ENCODE measurements at regions not wholly inside any gene's neighbourhood (a gene's known extent, or its start where the extent isn't known, plus 50 kb on each side); places are given as distances from the start of the nearest gene placed in this dataset.

DNA sequence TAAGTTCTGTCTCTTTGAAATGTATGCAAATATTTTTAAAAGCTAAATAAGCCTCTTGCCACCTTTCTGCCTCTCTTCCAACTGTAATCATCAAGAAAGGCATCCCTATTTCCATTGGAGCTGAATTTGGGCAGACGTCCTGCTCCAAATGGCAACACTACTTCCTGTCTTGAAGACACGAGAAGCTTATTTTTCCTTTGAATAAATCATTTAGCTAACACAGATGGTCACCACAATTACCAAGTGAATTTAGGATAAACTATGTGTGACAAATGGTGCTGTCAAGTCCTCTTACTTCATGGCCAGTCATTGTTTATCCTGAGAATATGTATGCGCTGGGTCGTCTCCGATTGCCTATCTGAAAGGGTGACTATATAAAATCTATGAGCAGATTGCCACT is 268.0 kb downstream of the ANKRD7 start:
- Histone ChIP-seq H3K4me1 (ENCODE audit: control insufficient read depth, insufficient read depth, low read length) (no peaks in the 10 kb centered on the region), H3K27me3 (ENCODE audit: control insufficient read depth, insufficient read depth, low read length) (no peaks in the 10 kb centered on the region), H3K36me3 (ENCODE audit: control insufficient read depth, insufficient read depth, low read length) (no peaks in the 10 kb centered on the region), H3K9me3 (ENCODE audit: control insufficient read depth, insufficient read depth, low read length) (no peaks in the 10 kb centered on the region), H3K9ac (ENCODE audit: low read depth, low read length) (no peak overlapping the region), H3K4me3 (ENCODE audit: low read depth, low read length) (no peak overlapping the region)

DNA sequence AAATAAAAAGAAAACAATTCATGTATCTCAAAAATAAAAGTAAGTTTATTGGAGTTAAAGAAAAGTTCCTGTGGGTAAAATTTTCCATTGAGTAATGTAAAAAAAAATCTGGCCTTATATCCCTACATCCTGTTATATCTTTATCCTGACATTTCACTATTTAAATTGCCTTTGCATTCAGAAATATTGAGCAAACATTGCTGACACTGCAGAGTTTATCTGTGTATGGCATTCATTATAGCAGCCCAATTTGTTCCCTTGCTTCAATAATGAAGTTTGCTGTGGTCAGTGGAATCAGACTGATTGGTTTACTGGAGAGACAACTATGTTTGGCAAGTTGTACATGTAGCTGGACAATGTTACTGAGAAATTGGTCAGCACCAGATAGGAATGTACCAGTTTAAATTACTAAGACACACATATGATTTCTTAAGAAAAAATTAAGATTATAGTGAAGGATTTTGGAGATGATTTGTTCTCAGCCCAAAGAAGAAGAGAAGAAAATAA is 271.7 kb downstream of the ANKRD7 start:
- Histone ChIP-seq H3K9me3 (ENCODE audit: control insufficient read depth, insufficient read depth, low read length) (no peaks in the 10 kb centered on the region), H3K4me3 (ENCODE audit: low read depth, low read length) (no peak overlapping the region), H3K9ac (ENCODE audit: low read depth, low read length) (no peak overlapping the region), H3K4me1 (ENCODE audit: control insufficient read depth, insufficient read depth, low read length) (no peaks in the 10 kb centered on the region), H3K27me3 (ENCODE audit: control insufficient read depth, insufficient read depth, low read length) (no peaks in the 10 kb centered on the region), H3K36me3 (ENCODE audit: control insufficient read depth, insufficient read depth, low read length) (no peaks in the 10 kb centered on the region)

DNA sequence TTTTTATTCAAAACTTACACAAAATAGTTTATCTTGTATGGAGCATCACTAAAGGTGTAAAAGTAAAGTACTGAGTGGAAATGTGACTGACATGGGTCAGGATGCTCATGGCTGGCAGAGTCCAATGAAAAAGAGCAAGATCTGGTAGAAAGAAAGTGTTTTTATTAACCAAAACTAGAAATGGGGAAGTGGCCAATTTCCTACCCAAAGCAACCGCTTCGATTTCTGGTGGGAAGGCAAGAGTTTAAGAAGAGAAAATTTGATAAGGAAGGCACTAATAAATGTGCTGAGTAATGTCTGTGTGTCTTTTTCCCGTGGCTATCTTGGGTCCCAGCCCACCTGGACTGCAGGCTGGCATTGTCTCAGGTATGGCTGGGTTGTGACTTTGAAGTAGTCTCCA is 277.7 kb downstream of the ANKRD7 start:
- H3K4me1 ChIP-seq (ENCODE audit: control insufficient read depth, insufficient read depth, low read length), result no peaks in the 10 kb centered on the region
- no peaks in the 10 kb centered on the region for H3K36me3 ChIP-seq (ENCODE audit: control insufficient read depth, insufficient read depth, low read length)
- no peak overlapping the region for H3K4me3 ChIP-seq (ENCODE audit: low read depth, low read length)
- no peaks in the 10 kb centered on the region for H3K9me3 ChIP-seq (ENCODE audit: control insufficient read depth, insufficient read depth, low read length)
- no peaks in the 10 kb centered on the region for H3K27me3 ChIP-seq (ENCODE audit: control insufficient read depth, insufficient read depth, low read length)
- H3K9ac ChIP-seq (ENCODE audit: low read depth, low read length), result no peak overlapping the region

DNA sequence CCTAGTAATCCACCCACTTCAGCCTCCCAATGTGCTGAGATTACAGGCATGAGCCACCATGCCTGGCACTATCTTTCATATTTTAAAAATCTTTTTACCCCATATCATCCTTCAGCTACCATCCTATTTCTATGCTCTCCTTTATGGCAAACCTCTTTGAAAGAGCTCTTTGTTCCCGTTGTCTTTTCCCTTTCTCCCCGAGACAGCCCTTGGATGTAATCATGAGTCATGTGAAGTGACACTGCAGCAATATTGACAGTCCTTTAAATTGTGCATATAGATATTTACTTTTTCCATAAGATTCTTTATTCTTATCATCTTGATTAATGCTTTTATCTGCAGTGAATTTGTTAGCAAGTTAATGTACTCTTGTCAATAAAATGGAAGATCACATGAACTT is 286.6 kb downstream of the ANKRD7 start:
- Histone ChIP-seq H3K36me3 (ENCODE audit: control insufficient read depth, insufficient read depth, low read length) (no peaks in the 10 kb centered on the region), H3K9me3 (ENCODE audit: control insufficient read depth, insufficient read depth, low read length) (no peaks in the 10 kb centered on the region), H3K4me3 (ENCODE audit: low read depth, low read length) (no peak overlapping the region), H3K9ac (ENCODE audit: low read depth, low read length) (no peak overlapping the region), H3K27me3 (ENCODE audit: control insufficient read depth, insufficient read depth, low read length) (no peaks in the 10 kb centered on the region), H3K4me1 (ENCODE audit: control insufficient read depth, insufficient read depth, low read length) (no peaks in the 10 kb centered on the region)

DNA sequence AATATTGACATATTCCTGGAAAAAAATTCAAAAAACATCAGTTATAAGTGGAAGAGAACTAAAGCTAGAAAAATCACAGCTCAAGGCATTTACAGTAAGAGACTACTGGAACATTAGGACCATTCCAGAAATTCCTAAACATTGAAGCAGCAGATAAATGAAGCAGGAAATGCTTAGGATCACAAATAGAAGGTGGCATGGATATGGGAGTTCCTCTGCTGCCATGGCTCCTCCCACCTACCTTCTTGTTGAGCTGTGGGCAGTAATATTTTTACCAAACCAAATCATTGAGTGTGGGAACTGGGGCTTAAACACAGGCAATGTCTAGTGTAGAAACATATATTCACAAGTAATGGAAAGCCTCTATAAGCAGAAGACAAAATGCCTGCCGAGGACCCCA is 292.8 kb downstream of the ANKRD7 start:
- Histone ChIP-seq H3K9ac (ENCODE audit: low read depth, low read length) (no peak overlapping the region), H3K9me3 (ENCODE audit: control insufficient read depth, insufficient read depth, low read length) (no peaks in the 10 kb centered on the region), H3K36me3 (ENCODE audit: control insufficient read depth, insufficient read depth, low read length) (no peaks in the 10 kb centered on the region), H3K4me1 (ENCODE audit: control insufficient read depth, insufficient read depth, low read length) (no peaks in the 10 kb centered on the region), H3K4me3 (ENCODE audit: low read depth, low read length) (no peak overlapping the region), H3K27me3 (ENCODE audit: control insufficient read depth, insufficient read depth, low read length) (no peaks in the 10 kb centered on the region)

DNA sequence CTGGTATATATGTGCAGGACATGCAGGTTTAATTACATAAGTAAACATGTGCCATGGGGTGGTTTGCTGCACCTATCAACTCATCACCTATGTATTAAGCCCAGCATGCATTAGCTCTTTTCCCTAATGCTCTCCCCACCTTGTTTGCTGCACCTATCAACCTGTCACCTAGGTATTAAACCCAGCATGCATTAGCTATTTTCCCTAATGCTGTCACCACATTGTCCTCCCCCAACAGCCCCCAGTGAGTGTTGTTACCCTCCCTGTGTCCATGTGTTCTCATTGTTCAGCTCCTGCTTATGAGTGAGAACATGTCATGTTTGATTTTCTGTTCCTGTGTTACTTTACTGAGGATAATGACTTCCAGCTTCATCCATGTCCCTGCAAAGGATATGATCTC is 300.5 kb downstream of the ANKRD7 start:
- no peak overlapping the region for H3K9ac ChIP-seq (ENCODE audit: low read depth, low read length)
- H3K36me3 ChIP-seq (ENCODE audit: control insufficient read depth, insufficient read depth, low read length), result no peaks in the 10 kb centered on the region
- H3K27me3 ChIP-seq (ENCODE audit: control insufficient read depth, insufficient read depth, low read length), result no peaks in the 10 kb centered on the region
- no peaks in the 10 kb centered on the region for H3K4me1 ChIP-seq (ENCODE audit: control insufficient read depth, insufficient read depth, low read length)
- no peaks in the 10 kb centered on the region for H3K9me3 ChIP-seq (ENCODE audit: control insufficient read depth, insufficient read depth, low read length)
- no peak overlapping the region for H3K4me3 ChIP-seq (ENCODE audit: low read depth, low read length)

DNA sequence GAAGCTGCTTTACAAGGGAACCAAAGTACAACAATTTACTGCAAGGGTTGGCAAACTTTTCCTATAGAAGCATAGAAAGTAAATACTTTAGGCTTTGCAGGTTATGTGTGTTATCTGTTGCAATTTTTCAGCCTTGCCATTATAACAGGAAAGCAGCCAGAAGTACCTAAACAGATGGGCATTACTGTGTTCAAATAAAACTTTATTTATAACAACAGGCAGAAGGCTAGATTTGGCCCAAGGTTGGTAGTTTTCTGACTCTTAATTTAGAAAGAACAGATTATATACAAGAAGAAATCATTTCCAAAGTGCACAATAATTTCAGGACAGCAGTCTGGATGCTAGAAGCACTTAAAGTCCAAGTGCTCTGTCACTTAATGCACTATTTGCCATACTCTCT is 307.1 kb downstream of the ANKRD7 start:
- no peak overlapping the region for H3K9ac ChIP-seq (ENCODE audit: low read depth, low read length)
- H3K4me1 ChIP-seq (ENCODE audit: control insufficient read depth, insufficient read depth, low read length), result no peaks in the 10 kb centered on the region
- no peaks in the 10 kb centered on the region for H3K36me3 ChIP-seq (ENCODE audit: control insufficient read depth, insufficient read depth, low read length)
- no peak overlapping the region for H3K4me3 ChIP-seq (ENCODE audit: low read depth, low read length)
- no peaks in the 10 kb centered on the region for H3K27me3 ChIP-seq (ENCODE audit: control insufficient read depth, insufficient read depth, low read length)
- H3K9me3 ChIP-seq (ENCODE audit: control insufficient read depth, insufficient read depth, low read length), result no peaks in the 10 kb centered on the region

DNA sequence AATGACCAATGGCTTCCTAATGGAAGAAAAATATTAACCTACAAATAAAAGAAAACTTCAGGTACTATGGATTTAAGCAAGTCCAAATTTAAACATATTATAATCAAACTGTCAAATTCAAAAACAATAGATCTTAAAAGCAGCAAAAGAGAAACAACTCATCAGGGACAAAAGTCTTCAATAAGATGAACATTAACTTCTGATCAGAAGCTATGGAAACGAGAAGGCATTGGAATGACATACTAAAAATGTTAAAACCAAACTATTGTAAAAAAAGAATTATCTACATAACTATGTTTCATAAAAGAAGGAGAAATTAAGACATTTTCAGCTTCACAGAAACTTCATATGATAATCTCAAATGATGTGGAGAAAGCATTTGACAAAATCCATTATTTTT is 334.7 kb downstream of the ANKRD7 start:
- Histone ChIP-seq H3K36me3 (ENCODE audit: control insufficient read depth, insufficient read depth, low read length) (no peaks in the 10 kb centered on the region), H3K27me3 (ENCODE audit: control insufficient read depth, insufficient read depth, low read length) (no peaks in the 10 kb centered on the region), H3K4me3 (ENCODE audit: low read depth, low read length) (no peak overlapping the region), H3K9me3 (ENCODE audit: control insufficient read depth, insufficient read depth, low read length) (no peaks in the 10 kb centered on the region), H3K4me1 (ENCODE audit: control insufficient read depth, insufficient read depth, low read length) (no peaks in the 10 kb centered on the region), H3K9ac (ENCODE audit: low read depth, low read length) (no peak overlapping the region)

DNA sequence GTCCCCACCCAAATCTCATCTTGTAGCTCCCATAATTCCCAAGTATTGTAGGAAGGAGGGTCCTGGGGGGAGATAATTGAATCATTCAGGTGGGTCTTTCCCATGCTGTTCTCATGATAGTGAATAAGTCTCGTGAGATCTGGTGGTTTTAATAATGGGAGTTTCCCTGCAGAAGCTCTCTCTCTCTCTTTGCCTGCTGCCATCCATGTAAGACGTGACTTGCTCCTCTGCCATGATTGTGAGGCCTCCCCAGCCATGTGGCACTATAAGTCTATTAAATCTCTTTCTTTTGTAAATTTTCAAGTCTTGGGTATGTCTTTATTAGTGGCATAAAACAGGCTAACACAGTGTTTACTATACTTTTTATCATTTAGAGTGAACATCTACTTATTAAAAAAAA is 338.8 kb downstream of the ANKRD7 start:
- Histone ChIP-seq H3K36me3 (ENCODE audit: control insufficient read depth, insufficient read depth, low read length) (no peaks in the 10 kb centered on the region), H3K9me3 (ENCODE audit: control insufficient read depth, insufficient read depth, low read length) (no peaks in the 10 kb centered on the region)

DNA sequence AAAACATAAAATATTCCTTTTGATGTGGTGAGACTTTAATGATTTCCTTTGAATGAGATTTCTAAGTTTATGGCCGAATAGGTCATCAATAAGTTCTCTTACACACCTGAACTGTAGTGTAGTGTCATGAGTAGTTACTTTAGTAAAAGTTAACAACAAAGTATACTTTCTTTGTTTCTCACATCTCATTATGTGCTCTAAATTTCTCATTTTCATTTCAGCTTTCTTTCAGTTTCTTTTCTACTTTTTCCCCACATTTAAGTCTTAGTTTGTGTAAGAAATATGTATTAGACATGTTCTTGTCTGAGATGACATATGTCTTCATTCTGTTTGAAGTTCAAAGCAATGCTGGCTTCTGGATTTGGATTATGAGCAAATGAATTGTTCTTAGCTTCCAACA is 348.1 kb downstream of the ANKRD7 start:
- H3K27me3 ChIP-seq (ENCODE audit: control insufficient read depth, insufficient read depth, low read length), result no peaks in the 10 kb centered on the region
- H3K36me3 ChIP-seq (ENCODE audit: control insufficient read depth, insufficient read depth, low read length), result no peaks in the 10 kb centered on the region
- no peak overlapping the region for H3K9ac ChIP-seq (ENCODE audit: low read depth, low read length)
- H3K9me3 ChIP-seq (ENCODE audit: control insufficient read depth, insufficient read depth, low read length), result no peaks in the 10 kb centered on the region
- H3K4me3 ChIP-seq (ENCODE audit: low read depth, low read length), result no peak overlapping the region
- no peaks in the 10 kb centered on the region for H3K4me1 ChIP-seq (ENCODE audit: control insufficient read depth, insufficient read depth, low read length)

More for the DNA sequence above, 338.8 kb downstream of the ANKRD7 start:
- Histone ChIP-seq H3K4me1 (ENCODE audit: control insufficient read depth, insufficient read depth, low read length) (no peaks in the 10 kb centered on the region), H3K4me3 (ENCODE audit: low read depth, low read length) (no peak overlapping the region), H3K27me3 (ENCODE audit: control insufficient read depth, insufficient read depth, low read length) (no peaks in the 10 kb centered on the region), H3K9ac (ENCODE audit: low read depth, low read length) (no peak overlapping the region)

DNA sequence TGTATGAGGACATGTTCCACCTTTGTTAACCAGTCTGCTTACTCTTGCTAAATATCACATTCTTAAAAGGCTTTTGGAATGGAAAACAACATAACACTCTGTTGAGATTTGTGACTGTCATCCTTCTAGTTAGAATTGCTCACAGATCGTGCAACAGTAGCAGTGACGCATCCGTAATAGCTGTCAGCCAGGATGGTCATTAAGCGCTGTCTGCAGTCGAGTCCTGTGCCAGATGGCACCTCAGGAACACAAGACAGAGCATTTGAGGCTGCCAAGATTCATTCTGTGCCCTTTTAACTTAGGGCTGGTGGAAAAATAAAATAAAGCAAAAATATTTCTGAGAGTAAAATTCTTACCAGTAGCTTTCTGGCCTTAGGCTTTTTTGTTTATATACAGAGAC is 348.6 kb downstream of the ANKRD7 start:
- H3K9ac ChIP-seq (ENCODE audit: low read depth, low read length), result no peak overlapping the region

DNA sequence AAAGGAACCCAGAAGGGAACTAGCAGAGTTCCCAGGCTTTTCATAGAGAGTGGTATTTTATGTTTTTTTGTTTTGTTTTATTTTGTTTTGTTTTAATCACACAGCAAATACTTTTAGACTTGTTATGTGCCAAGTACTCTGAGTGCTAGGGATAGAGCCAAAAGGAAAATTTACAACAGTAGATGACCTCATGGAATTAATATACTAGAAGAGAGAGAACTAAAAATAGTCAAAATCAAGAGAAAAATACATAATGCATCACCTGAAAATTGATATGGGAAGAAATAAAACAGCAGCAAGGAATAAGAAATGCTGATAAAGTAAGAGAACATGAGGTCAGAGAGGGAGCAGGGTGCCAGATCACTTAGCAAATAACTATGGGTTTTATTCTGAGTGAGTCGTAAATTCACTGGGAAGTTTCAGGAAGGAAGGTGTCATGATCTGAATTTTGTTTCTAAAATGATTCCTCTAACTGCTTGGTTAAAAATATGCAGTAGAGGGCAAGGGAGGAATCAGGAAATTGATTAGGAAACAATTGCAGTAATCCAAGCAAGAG is 351.0 kb downstream of the ANKRD7 start:
- H3K4me1 ChIP-seq (ENCODE audit: control insufficient read depth, insufficient read depth, low read length), result no peaks in the 10 kb centered on the region
- no peaks in the 10 kb centered on the region for H3K9me3 ChIP-seq (ENCODE audit: control insufficient read depth, insufficient read depth, low read length)
- no peak overlapping the region for H3K9ac ChIP-seq (ENCODE audit: low read depth, low read length)
- no peak overlapping the region for H3K4me3 ChIP-seq (ENCODE audit: low read depth, low read length)
- no peaks in the 10 kb centered on the region for H3K27me3 ChIP-seq (ENCODE audit: control insufficient read depth, insufficient read depth, low read length)
- H3K36me3 ChIP-seq (ENCODE audit: control insufficient read depth, insufficient read depth, low read length), result no peaks in the 10 kb centered on the region

More for the DNA sequence above, 348.6 kb downstream of the ANKRD7 start:
- no peaks in the 10 kb centered on the region for H3K4me1 ChIP-seq (ENCODE audit: control insufficient read depth, insufficient read depth, low read length)
- no peak overlapping the region for H3K4me3 ChIP-seq (ENCODE audit: low read depth, low read length)
- H3K9me3 ChIP-seq (ENCODE audit: control insufficient read depth, insufficient read depth, low read length), result no peaks in the 10 kb centered on the region
- no peaks in the 10 kb centered on the region for H3K36me3 ChIP-seq (ENCODE audit: control insufficient read depth, insufficient read depth, low read length)
- H3K27me3 ChIP-seq (ENCODE audit: control insufficient read depth, insufficient read depth, low read length), result no peaks in the 10 kb centered on the region
